Hepatocyte (in vitro differentiated cells): ENCODE measurements at regions not wholly inside any gene's neighbourhood (a gene's known extent, or its start where the extent isn't known, plus 50 kb on each side); places are given as distances from the start of the nearest gene placed in this dataset.

Source experiments
- EZH2 ChIP-seq: fragments of 200-600 bp; sonication (generic); IDR thresholded peaks from 2 replicates; pipeline ENCODE4 v1.6.1; 2016; ENCODE audit warnings: antibody characterized with exemption, mild to moderate bottlenecking, borderline replicate concordance
- EZH2phosphoT487 ChIP-seq: fragments of 200-600 bp; sonication (generic); IDR thresholded peaks from one replicate; pipeline ENCODE4 v1.6.1; 2018; ENCODE audit warnings: antibody characterized with exemption, mild to moderate bottlenecking, low read depth, moderate library complexity; ENCODE audit not compliant: unreplicated experiment, severe bottlenecking
- TF ChIP-seq, protein P1 (sequence below): fragments of 200-600 bp; sonication (generic); IDR thresholded peaks from 2 replicates; pipeline ENCODE4 v1.5.1; 2016; ENCODE audit warnings: antibody characterized with exemption, mild to moderate bottlenecking; ENCODE audit not compliant: poor library complexity

DNA sequence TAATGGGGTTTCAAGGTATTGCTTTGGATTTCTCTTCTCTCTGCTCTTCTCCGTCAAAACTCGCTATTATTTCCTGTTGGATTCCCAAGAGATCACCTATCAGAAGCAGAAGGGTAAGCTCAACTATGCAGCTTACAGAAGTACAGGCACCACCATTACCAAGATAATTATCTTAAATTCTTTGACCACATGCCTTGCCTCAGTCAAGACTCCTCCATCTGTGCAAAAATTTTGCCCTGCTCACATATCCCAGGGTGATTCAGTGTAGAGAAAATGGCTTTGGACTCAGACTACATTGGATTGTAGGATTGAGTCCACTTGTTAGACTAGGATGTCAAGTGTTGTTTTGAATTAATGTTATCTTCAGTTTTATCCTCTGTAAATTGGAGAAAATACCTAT lies 698.7 kb downstream of the TDRD15 start:
- TF ChIP-seq, protein P1, sequence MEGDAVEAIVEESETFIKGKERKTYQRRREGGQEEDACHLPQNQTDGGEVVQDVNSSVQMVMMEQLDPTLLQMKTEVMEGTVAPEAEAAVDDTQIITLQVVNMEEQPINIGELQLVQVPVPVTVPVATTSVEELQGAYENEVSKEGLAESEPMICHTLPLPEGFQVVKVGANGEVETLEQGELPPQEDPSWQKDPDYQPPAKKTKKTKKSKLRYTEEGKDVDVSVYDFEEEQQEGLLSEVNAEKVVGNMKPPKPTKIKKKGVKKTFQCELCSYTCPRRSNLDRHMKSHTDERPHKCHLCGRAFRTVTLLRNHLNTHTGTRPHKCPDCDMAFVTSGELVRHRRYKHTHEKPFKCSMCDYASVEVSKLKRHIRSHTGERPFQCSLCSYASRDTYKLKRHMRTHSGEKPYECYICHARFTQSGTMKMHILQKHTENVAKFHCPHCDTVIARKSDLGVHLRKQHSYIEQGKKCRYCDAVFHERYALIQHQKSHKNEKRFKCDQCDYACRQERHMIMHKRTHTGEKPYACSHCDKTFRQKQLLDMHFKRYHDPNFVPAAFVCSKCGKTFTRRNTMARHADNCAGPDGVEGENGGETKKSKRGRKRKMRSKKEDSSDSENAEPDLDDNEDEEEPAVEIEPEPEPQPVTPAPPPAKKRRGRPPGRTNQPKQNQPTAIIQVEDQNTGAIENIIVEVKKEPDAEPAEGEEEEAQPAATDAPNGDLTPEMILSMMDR = no peak
- no peak for TF ChIP-seq EZH2
- no peak for TF ChIP-seq EZH2phosphoT487
